Esophagus muscularis mucosa (tissue), 4 donors: ENCODE measurements at regions not wholly inside any gene's neighbourhood (a gene's known extent, or its start where the extent isn't known, plus 50 kb on each side); places are given as distances from the start of the nearest gene placed in this dataset.

Experiments used
- DNase-seq: peaks from one replicate; pipeline ENCODE4 v3.0.0-alpha.2; 2017; ENCODE audit errors: extremely low spot score
- H3K27ac ChIP-seq, 4 donors: fragments of 200-600 bp; sonication (generic); replicated peaks in 1 of 4; 1 replicate in 3 of 4; 2 replicates in 1 of 4; pipeline ENCODE4 v1.5.1; 2016 to 2019; ENCODE audit warnings: mild to moderate bottlenecking in 1 of 4
- H3K27me3 ChIP-seq, 4 donors: fragments of 200-600 bp; sonication (generic); one replicate each; pipeline versions ENCODE4 v1.5.1 to v1.6.0; 2016 to 2019
- H3K36me3 ChIP-seq, 4 donors: fragments of 200-600 bp; sonication (generic); one replicate each; pipeline ENCODE4 v1.5.1; 2016 to 2019
- H3K4me1 ChIP-seq, 4 donors: fragments of 200-600 bp; sonication (generic); one replicate each; pipeline ENCODE4 v1.5.1; 2016 to 2019
- H3K4me3 ChIP-seq, 4 donors: fragments of 200-600 bp; sonication (generic); 1 replicate in 2 of 4; 2 replicates in 2 of 4; pipeline ENCODE4 v1.5.1; 2016 to 2019; ENCODE audit warnings: mild to moderate bottlenecking in 4 of 4, moderate library complexity in 1 of 4
- H3K9me3 ChIP-seq, 4 donors: fragments of 200-600 bp; sonication (generic); 1 replicate in 3 of 4; 2 replicates in 1 of 4; pipeline ENCODE4 v1.5.1; 2016 to 2019
- EP300 ChIP-seq: sonication (generic); formaldehyde crosslinking; IDR thresholded peaks from one replicate; pipeline ENCODE4 v1.6.1; 2017; ENCODE audit warnings: antibody characterized with exemption
- POLR2A ChIP-seq: fragments of 450-650 bp; IDR thresholded peaks from one replicate; pipeline ENCODE4 v1.6.1; 2017; ENCODE audit warnings: antibody characterized with exemption, moderate library complexity, mild to moderate bottlenecking, low read depth
- POLR2AphosphoS5 ChIP-seq, 2 donors: sonication (generic); formaldehyde crosslinking; IDR thresholded peaks; one replicate each; pipeline ENCODE4 v1.6.1; 2017; ENCODE audit warnings: antibody characterized with exemption in 2 of 2
- WGBS: methylation state at CpG from one replicate; pipeline ENCODE4 v1.1.5; 2018; 5-methylcytosine and 5-hydroxymethylcytosine counted together
- intact Hi-C: fragments of 100-400 bp; cut with DNase I; formaldehyde crosslinking; loops from one replicate; pipeline ENCODE4 v1.15.1; 2023
- TF ChIP-seq, protein P1 (sequence below), 3 experiments: fragments of 200-600 bp in 2 of 3; fragments of 450-650 bp in 1 of 3; sonication (generic) in 2 of 3; IDR thresholded peaks; one replicate each; pipeline ENCODE4 v1.5.1; 2017 to 2019; ENCODE audit warnings: antibody characterized with exemption in 3 of 3, mild to moderate bottlenecking in 2 of 3, moderate library complexity in 1 of 3

DNA sequence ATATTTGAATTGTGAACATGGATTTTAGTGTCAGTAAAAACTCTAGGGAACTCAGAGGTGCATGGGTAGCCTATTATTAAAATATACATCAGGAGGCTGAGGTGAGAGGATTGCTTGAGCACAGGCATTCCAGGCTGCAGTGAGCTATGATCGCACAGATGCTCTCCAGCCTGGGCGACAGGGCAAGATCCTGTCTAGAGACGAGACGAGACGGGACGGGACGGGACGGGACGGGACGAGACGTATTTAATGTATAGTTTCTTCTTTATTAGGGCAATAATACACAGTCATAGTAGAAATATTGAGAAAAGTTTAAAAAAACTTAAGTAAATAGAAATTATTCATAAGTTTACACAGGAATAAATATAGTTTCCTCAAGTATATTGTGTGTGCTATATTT, 89.3 kb downstream of the DIPK2A start:
- Histone ChIP-seq H3K4me1 (no peaks in the 10 kb centered on the region), H3K27ac (no peak overlapping the region), H3K4me3 (no peak overlapping the region), H3K9me3 (no peaks in the 10 kb centered on the region), H3K27me3 (no peaks in the 10 kb centered on the region), H3K36me3 (no peaks in the 10 kb centered on the region)
- no peak for DNase-seq
- 90% methylated on average over 11 of the region's 11 CpGs for WGBS
- intact Hi-C loops: no loop called here
- TF ChIP-seq POLR2A: no peak
- TF ChIP-seq EP300: no peak
- TF ChIP-seq, protein P1, sequence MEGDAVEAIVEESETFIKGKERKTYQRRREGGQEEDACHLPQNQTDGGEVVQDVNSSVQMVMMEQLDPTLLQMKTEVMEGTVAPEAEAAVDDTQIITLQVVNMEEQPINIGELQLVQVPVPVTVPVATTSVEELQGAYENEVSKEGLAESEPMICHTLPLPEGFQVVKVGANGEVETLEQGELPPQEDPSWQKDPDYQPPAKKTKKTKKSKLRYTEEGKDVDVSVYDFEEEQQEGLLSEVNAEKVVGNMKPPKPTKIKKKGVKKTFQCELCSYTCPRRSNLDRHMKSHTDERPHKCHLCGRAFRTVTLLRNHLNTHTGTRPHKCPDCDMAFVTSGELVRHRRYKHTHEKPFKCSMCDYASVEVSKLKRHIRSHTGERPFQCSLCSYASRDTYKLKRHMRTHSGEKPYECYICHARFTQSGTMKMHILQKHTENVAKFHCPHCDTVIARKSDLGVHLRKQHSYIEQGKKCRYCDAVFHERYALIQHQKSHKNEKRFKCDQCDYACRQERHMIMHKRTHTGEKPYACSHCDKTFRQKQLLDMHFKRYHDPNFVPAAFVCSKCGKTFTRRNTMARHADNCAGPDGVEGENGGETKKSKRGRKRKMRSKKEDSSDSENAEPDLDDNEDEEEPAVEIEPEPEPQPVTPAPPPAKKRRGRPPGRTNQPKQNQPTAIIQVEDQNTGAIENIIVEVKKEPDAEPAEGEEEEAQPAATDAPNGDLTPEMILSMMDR (IDR thresholded peaks at IDR 0.05): no peak
- no peak for TF ChIP-seq POLR2AphosphoS5 (IDR thresholded peaks at IDR 0.05)

DNA sequence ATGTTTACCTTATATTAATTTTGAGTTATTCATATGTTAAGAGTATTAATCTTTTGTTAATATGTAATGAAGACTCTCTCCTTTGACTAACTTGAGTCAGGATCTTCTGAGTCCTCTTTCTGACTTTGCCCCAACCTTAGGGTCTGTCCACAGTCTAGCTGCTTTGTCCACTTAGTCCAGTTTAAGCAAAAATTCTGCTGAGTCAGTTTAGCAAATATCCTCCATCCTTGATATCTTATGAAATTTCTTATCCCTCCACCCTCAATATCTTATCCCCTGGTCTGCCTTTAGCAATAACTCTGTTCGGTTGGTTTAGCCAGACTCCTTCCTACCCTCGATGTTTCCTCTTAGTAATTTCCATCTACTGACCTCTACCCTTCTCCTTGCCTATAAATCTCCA, 91.7 kb downstream of the DIPK2A start:
- no peaks in the 10 kb centered on the region for H3K27me3 ChIP-seq
- H3K4me3 ChIP-seq: no peak overlapping the region
- no peaks in the 10 kb centered on the region for H3K36me3 ChIP-seq
- no peak overlapping the region for H3K27ac ChIP-seq
- intact Hi-C loops: no loop called here
- no peak for DNase-seq
- H3K9me3 ChIP-seq: no peaks in the 10 kb centered on the region
- no peaks in the 10 kb centered on the region for H3K4me1 ChIP-seq
- WGBS: 88% methylated on average over 2 of the region's 2 CpGs
- TF ChIP-seq POLR2AphosphoS5 (IDR thresholded peaks at IDR 0.05) (no peak), POLR2A (no peak), EP300 (no peak)
- TF ChIP-seq, protein P1 (IDR thresholded peaks at IDR 0.05): no peak

DNA sequence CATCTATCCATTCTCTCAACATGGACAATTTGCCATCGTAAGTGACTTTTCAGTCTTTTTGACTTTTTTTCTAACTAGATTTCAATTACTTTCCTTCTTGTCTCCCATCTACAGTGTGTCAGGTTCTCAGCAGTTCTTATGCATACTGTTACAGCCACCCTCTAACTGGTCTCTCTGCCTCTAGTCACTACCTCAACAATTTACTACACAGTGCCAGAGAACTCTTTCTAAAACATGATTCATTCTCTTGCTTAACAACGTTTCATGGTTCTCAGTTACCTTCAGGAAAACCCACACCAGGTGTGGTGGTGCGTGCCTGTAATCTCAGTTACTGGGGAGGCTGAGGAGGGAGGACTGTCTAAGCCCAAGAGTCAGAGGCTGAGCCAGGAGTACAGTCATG, 95.4 kb downstream of the DIPK2A start:
- no peak overlapping the region for H3K27ac ChIP-seq
- no peaks in the 10 kb centered on the region for H3K27me3 ChIP-seq
- TF ChIP-seq EP300: no peak
- TF ChIP-seq POLR2A: no peak
- no peak for TF ChIP-seq POLR2AphosphoS5 (IDR thresholded peaks at IDR 0.05)
- TF ChIP-seq, protein P1 (IDR thresholded peaks at IDR 0.05): no peak
- H3K4me1 ChIP-seq: no peaks in the 10 kb centered on the region
- H3K4me3 ChIP-seq: no peak overlapping the region
- no peaks in the 10 kb centered on the region for H3K36me3 ChIP-seq
- H3K9me3 ChIP-seq: peaks cover 0 to 12% (median 10%) of the 10 kb centered on the region in 4 donors
- intact Hi-C loops: no loop called here
- DNase-seq: no peak
- 94% methylated on average over 3 of the region's 3 CpGs for WGBS

DNA sequence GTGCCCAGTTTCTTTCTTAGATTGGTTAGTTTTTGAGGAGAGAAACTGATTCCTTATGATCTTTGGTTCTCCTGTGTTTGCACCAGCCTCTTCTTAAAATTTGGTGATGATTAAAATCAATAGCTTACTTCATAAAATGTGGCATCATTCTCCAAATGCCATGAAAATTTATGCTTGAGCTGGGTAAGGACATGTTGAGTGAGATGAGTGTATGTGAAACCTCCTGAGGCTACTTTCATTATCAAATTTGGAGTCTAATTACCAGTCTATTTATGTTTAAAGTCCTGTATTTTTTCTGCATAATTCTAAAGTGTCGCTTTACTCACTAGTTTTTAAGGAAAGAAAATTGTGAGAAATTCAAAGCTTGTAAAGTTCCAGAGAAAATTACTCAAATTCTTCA, 102.1 kb downstream of the DIPK2A start:
- Histone ChIP-seq H3K9me3 (peaks cover 0 to 20% (median 18%) of the 10 kb centered on the region in 4 donors), H3K36me3 (no peaks in the 10 kb centered on the region), H3K4me1 (no peaks in the 10 kb centered on the region), H3K27me3 (no peaks in the 10 kb centered on the region), H3K27ac (no peak overlapping the region), H3K4me3 (no peak overlapping the region)
- 89% methylated on average over 1 of the region's 1 CpG for WGBS
- no peak for DNase-seq
- TF ChIP-seq POLR2AphosphoS5 (IDR thresholded peaks at IDR 0.05) (no peak), EP300 (no peak), POLR2A (no peak)
- TF ChIP-seq, protein P1 (IDR thresholded peaks at IDR 0.05): no peak
- intact Hi-C loops: no loop called here

DNA sequence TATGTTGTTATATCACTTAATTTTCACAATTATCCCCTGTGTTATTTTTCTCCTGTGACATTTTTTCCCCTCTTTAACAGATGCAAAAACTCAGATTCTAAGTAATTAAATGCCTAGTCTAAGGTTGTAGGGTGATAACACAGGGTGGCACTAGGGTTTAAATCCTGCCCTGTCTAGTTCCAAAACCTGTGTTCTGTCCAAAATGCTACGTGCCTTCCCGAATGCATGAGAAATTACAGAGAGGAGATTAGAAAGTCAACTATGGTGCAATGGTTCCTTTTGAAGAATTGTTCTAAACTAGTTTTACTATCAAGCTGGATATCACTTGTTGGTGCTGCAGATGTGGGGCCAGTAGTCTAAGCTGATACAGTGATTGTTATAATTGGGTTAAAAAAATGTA, 108.0 kb downstream of the DIPK2A start:
- Histone ChIP-seq H3K4me3 (no peak overlapping the region), H3K27me3 (no peaks in the 10 kb centered on the region), H3K4me1 (no peaks in the 10 kb centered on the region), H3K27ac (no peak overlapping the region), H3K36me3 (no peaks in the 10 kb centered on the region), H3K9me3 (no peaks in the 10 kb centered on the region)
- DNase-seq: no peak
- no peak for TF ChIP-seq EP300
- TF ChIP-seq POLR2A: no peak
- TF ChIP-seq, protein P1 (IDR thresholded peaks at IDR 0.05): no peak
- no peak for TF ChIP-seq POLR2AphosphoS5 (IDR thresholded peaks at IDR 0.05)
- intact Hi-C loops: no loop called here
- WGBS: 95% methylated on average over 2 of the region's 2 CpGs
